MM.1S (cell line): ENCODE measurements at regions not wholly inside any gene's neighbourhood (a gene's known extent, or its start where the extent isn't known, plus 50 kb on each side); places are given as distances from the start of the nearest gene placed in this dataset.

Experiments used
- DNase-seq: peaks from one replicate; pipeline ENCODE4 v3.0.0-alpha.2; 2015
- H2AFZ ChIP-seq: fragments of 300-600 bp; sonication (generic); 2 replicates; pipeline ENCODE4 v1.6.0; 2016; ENCODE audit warnings: antibody characterized with exemption, low read length
- H3F3A ChIP-seq: fragments of 300-600 bp; sonication (generic); 2 replicates; pipeline ENCODE4 v1.6.1; 2016; ENCODE audit warnings: mild to moderate bottlenecking, antibody characterized with exemption, low read length, moderate library complexity, mixed read lengths; ENCODE audit not compliant: insufficient read depth
- H3K27ac ChIP-seq: fragments of 300-600 bp; sonication (generic); 2 replicates; pipeline ENCODE4 v1.5.1; 2016; ENCODE audit warnings: mild to moderate bottlenecking, low read length
- H3K27me3 ChIP-seq: fragments of 300-600 bp; sonication (generic); replicated peaks from 2 replicates; pipeline ENCODE4 v1.6.0; 2016; ENCODE audit warnings: low read length; ENCODE audit not compliant: insufficient read depth
- H3K36me3 ChIP-seq: fragments of 300-600 bp; sonication (generic); replicated peaks from 2 replicates; pipeline ENCODE4 v1.6.1; 2016; ENCODE audit warnings: mild to moderate bottlenecking, low read length, mixed read lengths; ENCODE audit not compliant: insufficient read depth
- H3K4me1 ChIP-seq: fragments of 300-600 bp; sonication (generic); 2 replicates; pipeline ENCODE4 v1.6.1; 2016; ENCODE audit warnings: low read length, mixed read lengths
- H3K4me2 ChIP-seq: fragments of 300-600 bp; sonication (generic); 2 replicates; pipeline ENCODE4 v1.6.0; 2016; ENCODE audit warnings: low read depth, low read length
- H3K4me3 ChIP-seq: fragments of 300-600 bp; sonication (generic); 2 replicates; pipeline ENCODE4 v1.5.1; 2016; ENCODE audit warnings: low read length, mixed read lengths
- H3K79me2 ChIP-seq: fragments of 300-600 bp; sonication (generic); 2 replicates; pipeline ENCODE4 v1.6.1; 2016; ENCODE audit warnings: mixed run types, low read length, mixed read lengths
- H3K9ac ChIP-seq: fragments of 300-600 bp; sonication (generic); 2 replicates; pipeline ENCODE4 v1.6.1; 2016; ENCODE audit warnings: low read length, mixed read lengths
- H3K9me2 ChIP-seq: fragments of 300-600 bp; sonication (generic); replicated peaks from 2 replicates; pipeline ENCODE4 v1.6.1; 2016; ENCODE audit warnings: mild to moderate bottlenecking, low read length, mixed read lengths; ENCODE audit not compliant: insufficient read depth
- H3K9me3 ChIP-seq: fragments of 300-600 bp; sonication (generic); replicated peaks from 2 replicates; pipeline ENCODE4 v1.6.1; 2016; ENCODE audit warnings: mild to moderate bottlenecking, low read length, mixed read lengths; ENCODE audit not compliant: insufficient read depth
- H4K20me1 ChIP-seq: fragments of 300-600 bp; sonication (generic); 2 replicates; pipeline ENCODE4 v1.6.1; 2016; ENCODE audit warnings: mild to moderate bottlenecking, low read length, moderate library complexity, mixed read lengths; ENCODE audit not compliant: insufficient read depth
- CTCF ChIP-seq: fragments of 300-600 bp; sonication (generic); IDR thresholded peaks from 2 replicates; pipeline ENCODE4 v1.5.1; 2016; ENCODE audit warnings: antibody characterized with exemption, low read length, mixed read lengths
- EZH2 ChIP-seq: fragments of 300-600 bp; sonication (generic); optimal IDR thresholded peaks from 2 replicates; pipeline ENCODE3; 2017; ENCODE audit warnings: low read depth, mild to moderate bottlenecking, antibody characterized with exemption, low read length, mixed read lengths
- EZH2phosphoT487 ChIP-seq: fragments of 300-600 bp; sonication (generic); IDR thresholded peaks from 2 replicates; pipeline ENCODE4 v1.6.1; 2018; ENCODE audit warnings: antibody characterized with exemption, low read length

- no peak overlapping the region for H2AFZ ChIP-seq
- H3K36me3 ChIP-seq = no peaks in the 10 kb centered on the region
- no peaks in the 10 kb centered on the region for H3K27me3 ChIP-seq
- H3K9me3 ChIP-seq = no peaks in the 10 kb centered on the region
- H3K9me2 ChIP-seq = no peaks in the 10 kb centered on the region
- no peak for DNase-seq
- H3K27ac ChIP-seq = no peak overlapping the region
- no peak overlapping the region for H3K4me2 ChIP-seq
- H3K79me2 ChIP-seq = no peaks in the 10 kb centered on the region
- no peaks in the 10 kb centered on the region for H4K20me1 ChIP-seq
- TF ChIP-seq CTCF (no peak), EZH2 (no peak), EZH2phosphoT487 (no peak)
- H3K4me1 ChIP-seq = no peaks in the 10 kb centered on the region
- H3K4me3 ChIP-seq = no peak overlapping the region
- no peaks in the 10 kb centered on the region for H3F3A ChIP-seq
- no peak overlapping the region for H3K9ac ChIP-seq
Measured at GRCh38 chr6:6968357-6968730, 139.4 kb upstream of the RREB1 start.

- Histone ChIP-seq H3K27me3 (no peaks in the 10 kb centered on the region), H3K4me3 (no peak overlapping the region), H3K4me1 (no peaks in the 10 kb centered on the region), H3K9me2 (no peaks in the 10 kb centered on the region), H3F3A (no peaks in the 10 kb centered on the region), H3K79me2 (no peaks in the 10 kb centered on the region), H3K27ac (no peak overlapping the region), H3K9ac (no peak overlapping the region), H4K20me1 (no peaks in the 10 kb centered on the region), H2AFZ (no peak overlapping the region), H3K9me3 (no peaks in the 10 kb centered on the region), H3K4me2 (no peak overlapping the region), H3K36me3 (no peaks in the 10 kb centered on the region)
- TF ChIP-seq EZH2 (no peak), EZH2phosphoT487 (no peak), CTCF (no peak)
- DNase-seq = no peak
Measured at GRCh38 chr6:6968731-6969552, 138.8 kb upstream of the RREB1 start.

GRCh38 chr6:6969761-6970223, 138.0 kb upstream of the RREB1 start:
- Histone ChIP-seq H3K9me2 (no peaks in the 10 kb centered on the region), H3K36me3 (no peaks in the 10 kb centered on the region), H3K4me3 (no peak overlapping the region), H3K9ac (no peak overlapping the region), H3K79me2 (no peaks in the 10 kb centered on the region), H4K20me1 (no peaks in the 10 kb centered on the region), H3K4me1 (no peaks in the 10 kb centered on the region), H3K4me2 (no peak overlapping the region), H2AFZ (no peak overlapping the region), H3K9me3 (no peaks in the 10 kb centered on the region), H3K27ac (no peak overlapping the region), H3K27me3 (no peaks in the 10 kb centered on the region), H3F3A (no peaks in the 10 kb centered on the region)
- no peak for DNase-seq
- TF ChIP-seq CTCF = no peak
- no peak for TF ChIP-seq EZH2
- no peak for TF ChIP-seq EZH2phosphoT487
